Brain microvascular endothelial cell (primary cell): ENCODE measurements at regions not wholly inside any gene's neighbourhood (a gene's known extent, or its start where the extent isn't known, plus 50 kb on each side); places are given as distances from the start of the nearest gene placed in this dataset.

Experiments
- DNase-seq: peaks from one replicate; pipeline ENCODE4 v3.0.0-alpha.2; 2020
- H3K27ac ChIP-seq: fragments of 250-450 bp; sonication (Bioruptor Pico); 2 replicates; pipeline ENCODE4 v1.5.1; 2020; ENCODE audit warnings: mild to moderate bottlenecking, moderate library complexity
- H3K27me3 ChIP-seq: fragments of 250-450 bp; sonication (Bioruptor Pico); replicated peaks from 2 replicates; pipeline ENCODE4 v1.5.1; 2020; ENCODE audit warnings: mild to moderate bottlenecking
- H3K36me3 ChIP-seq: fragments of 250-450 bp; sonication (Bioruptor Pico); replicated peaks from 2 replicates; pipeline ENCODE4 v1.5.1; 2020; ENCODE audit warnings: mild to moderate bottlenecking
- H3K4me3 ChIP-seq: 2 replicates; pipeline ENCODE4 v1.5.1; 2011; ENCODE audit warnings: low read depth, mild to moderate bottlenecking, control low read depth, low read length, moderate library complexity
- CTCF ChIP-seq: IDR thresholded peaks from 2 replicates; pipeline ENCODE4 v1.5.1; 2011; ENCODE audit warnings: low read depth, mild to moderate bottlenecking, moderate library complexity, low read length, control low read depth, inconsistent platforms; ENCODE audit errors: missing control alignments
- in situ Hi-C: cut with HindIII; loops from 2 replicates; pipeline ENCODE4 v1.10.0; 2017; ENCODE audit warnings: low sequenced_read_pairs, low pct_ligation_motif_present

GRCh38 chr4:34861666-34862065, 1382.6 kb downstream of the ARAP2 start:
- no peak for TF ChIP-seq CTCF
- DNase-seq = no peak
- Histone ChIP-seq H3K27me3 (no peaks in the 10 kb centered on the region), H3K27ac (no peak overlapping the region), H3K4me3 (no peak overlapping the region), H3K36me3 (no peaks in the 10 kb centered on the region)
- in situ Hi-C loops = no loop called here

- no peak for TF ChIP-seq CTCF
- no peak overlapping the region for H3K27ac ChIP-seq
- in situ Hi-C loops = no loop called here
- no peaks in the 10 kb centered on the region for H3K27me3 ChIP-seq
- DNase-seq = no peak
- H3K4me3 ChIP-seq = no peak overlapping the region
- H3K36me3 ChIP-seq = no peaks in the 10 kb centered on the region
Observed at GRCh38 chr4:34878961-34879360, 1365.4 kb downstream of the ARAP2 start.

GRCh38 chr4:34880246-34880645, 1364.1 kb downstream of the ARAP2 start:
- no peaks in the 10 kb centered on the region for H3K27me3 ChIP-seq
- no peak overlapping the region for H3K4me3 ChIP-seq
- no peak overlapping the region for H3K27ac ChIP-seq
- no peak for DNase-seq
- in situ Hi-C loops = no loop called here
- H3K36me3 ChIP-seq = no peaks in the 10 kb centered on the region
- no peak for TF ChIP-seq CTCF

GRCh38 chr4:34891892-34892291, 1352.4 kb downstream of the ARAP2 start:
- DNase-seq = no peak
- in situ Hi-C loops = no loop called here
- H3K4me3 ChIP-seq = no peak overlapping the region
- H3K36me3 ChIP-seq = no peaks in the 10 kb centered on the region
- no peak for TF ChIP-seq CTCF
- H3K27ac ChIP-seq = no peak overlapping the region
- no peaks in the 10 kb centered on the region for H3K27me3 ChIP-seq

- H3K27me3 ChIP-seq = no peaks in the 10 kb centered on the region
- H3K27ac ChIP-seq = no peak overlapping the region
- no peaks in the 10 kb centered on the region for H3K36me3 ChIP-seq
- no peak for DNase-seq
- TF ChIP-seq CTCF = no peak
- in situ Hi-C loops = no loop called here
- H3K4me3 ChIP-seq = no peak overlapping the region
Observed at GRCh38 chr4:34893382-34893781, 1350.9 kb downstream of the ARAP2 start.

- Histone ChIP-seq H3K36me3 (no peaks in the 10 kb centered on the region), H3K27me3 (no peaks in the 10 kb centered on the region), H3K27ac (no peak overlapping the region), H3K4me3 (no peak overlapping the region)
- no peak for DNase-seq
- in situ Hi-C loops = no loop called here
- TF ChIP-seq CTCF = no peak
Observed at GRCh38 chr4:34920032-34920431, 1324.3 kb downstream of the ARAP2 start.
